Activated naive CD4-positive, alpha-beta T cell treated with anti-CD3 and anti-CD28 coated beads for 36 hours (primary cell): ENCODE measurements at regions not wholly inside any gene's neighbourhood (a gene's known extent, or its start where the extent isn't known, plus 50 kb on each side); places are given as distances from the start of the nearest gene placed in this dataset.
"Not testable (repeated sequence)": the region's sequence is repeated elsewhere in the genome, so short reads cannot be mapped to it uniquely, and the experiment has no call there.

Experiments used
- CTCF ChIA-PET: fragments of 350-600 bp; sonication (Branson Sonifier 250); formaldehyde crosslinking; loops from one replicate; lab custom pipeline; 2021; ENCODE audit warnings: antibody characterized with exemption; lab: Charles Lee
- DNase-seq: peaks from one replicate; pipeline ENCODE4 v3.0.0-alpha.2; 2020
- H3K27ac Mint-ChIP-seq: one replicate; pipeline ENCODE4 v1.8.0; 2021; ENCODE audit warnings: mild to moderate bottlenecking, mixed read lengths
- H3K27me3 Mint-ChIP-seq: one replicate; pipeline ENCODE4 v1.8.0; 2021; ENCODE audit warnings: low read depth, mixed read lengths
- H3K36me3 Mint-ChIP-seq: one replicate; pipeline ENCODE4 v1.8.0; 2021; ENCODE audit warnings: low read depth, mixed read lengths
- H3K4me1 Mint-ChIP-seq: one replicate; pipeline ENCODE4 v1.8.0; 2021; ENCODE audit warnings: low read depth, mixed read lengths
- H3K4me3 Mint-ChIP-seq: one replicate; pipeline ENCODE4 v1.8.0; 2021; ENCODE audit warnings: mild to moderate bottlenecking, moderate library complexity, mixed read lengths
- H3K9me3 Mint-ChIP-seq: one replicate; pipeline ENCODE4 v1.8.0; 2021; ENCODE audit warnings: mixed read lengths
- intact Hi-C: fragments of 100-400 bp; cut with micrococcal nuclease; formaldehyde crosslinking; loops from one replicate; pipeline ENCODE4 v1.15.1; 2023

DNA sequence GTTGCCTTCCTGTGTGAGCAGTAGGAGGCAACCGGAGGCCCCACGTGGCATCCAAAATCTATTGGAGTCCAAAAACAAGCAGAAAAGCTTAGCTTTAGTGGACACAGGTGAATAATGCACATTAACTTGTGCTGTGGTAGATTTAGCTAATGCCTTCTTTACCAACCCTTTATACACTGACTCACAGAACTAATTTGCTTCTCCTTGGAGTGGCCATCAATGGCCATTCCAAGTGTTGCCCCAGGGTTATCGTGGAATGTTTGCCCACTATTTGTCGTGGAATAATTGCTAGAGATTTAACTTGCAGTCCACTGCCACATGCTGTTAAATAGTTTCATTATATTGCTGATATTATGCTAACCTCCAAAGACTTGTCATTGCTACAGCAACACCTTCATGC, 729.1 kb downstream of the STPG2 start:
- CTCF ChIA-PET: no interaction called here
- peaks cover 11% of the 10 kb centered on the region for H3K9me3 Mint-ChIP-seq
- no peaks in the 10 kb centered on the region for H3K4me1 Mint-ChIP-seq
- no peaks in the 10 kb centered on the region for H3K36me3 Mint-ChIP-seq
- no peak overlapping the region for H3K27ac Mint-ChIP-seq
- H3K4me3 Mint-ChIP-seq: no peak overlapping the region
- intact Hi-C loops: no loop called here
- H3K27me3 Mint-ChIP-seq: no peaks in the 10 kb centered on the region
- no peak for DNase-seq

DNA sequence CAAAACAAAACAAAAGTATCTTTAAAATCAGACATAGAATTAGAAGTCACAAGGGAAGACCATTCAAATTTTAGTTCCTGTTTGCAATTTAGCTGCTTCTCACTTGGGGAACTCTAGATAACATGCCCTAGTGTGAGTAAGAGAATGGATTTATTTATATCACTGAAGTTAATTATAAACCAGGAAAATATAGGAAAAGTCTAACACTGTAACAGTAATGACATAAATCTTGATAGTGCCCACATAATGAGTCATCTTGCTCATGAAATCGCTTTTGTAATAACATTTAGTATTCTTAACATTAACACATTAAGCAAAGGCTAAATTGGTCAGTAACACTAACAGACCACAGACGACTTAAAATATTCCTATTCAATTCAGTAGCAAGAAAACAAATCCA, 710.7 kb downstream of the STPG2 start:
- peaks cover 18% of the 10 kb centered on the region for H3K9me3 Mint-ChIP-seq
- H3K36me3 Mint-ChIP-seq: peaks cover 2% of the 10 kb centered on the region
- CTCF ChIA-PET: no interaction called here
- intact Hi-C loops: no loop called here
- H3K4me3 Mint-ChIP-seq: no peak overlapping the region
- no peak overlapping the region for H3K27ac Mint-ChIP-seq
- no peak for DNase-seq
- no peaks in the 10 kb centered on the region for H3K4me1 Mint-ChIP-seq
- H3K27me3 Mint-ChIP-seq: no peaks in the 10 kb centered on the region

DNA sequence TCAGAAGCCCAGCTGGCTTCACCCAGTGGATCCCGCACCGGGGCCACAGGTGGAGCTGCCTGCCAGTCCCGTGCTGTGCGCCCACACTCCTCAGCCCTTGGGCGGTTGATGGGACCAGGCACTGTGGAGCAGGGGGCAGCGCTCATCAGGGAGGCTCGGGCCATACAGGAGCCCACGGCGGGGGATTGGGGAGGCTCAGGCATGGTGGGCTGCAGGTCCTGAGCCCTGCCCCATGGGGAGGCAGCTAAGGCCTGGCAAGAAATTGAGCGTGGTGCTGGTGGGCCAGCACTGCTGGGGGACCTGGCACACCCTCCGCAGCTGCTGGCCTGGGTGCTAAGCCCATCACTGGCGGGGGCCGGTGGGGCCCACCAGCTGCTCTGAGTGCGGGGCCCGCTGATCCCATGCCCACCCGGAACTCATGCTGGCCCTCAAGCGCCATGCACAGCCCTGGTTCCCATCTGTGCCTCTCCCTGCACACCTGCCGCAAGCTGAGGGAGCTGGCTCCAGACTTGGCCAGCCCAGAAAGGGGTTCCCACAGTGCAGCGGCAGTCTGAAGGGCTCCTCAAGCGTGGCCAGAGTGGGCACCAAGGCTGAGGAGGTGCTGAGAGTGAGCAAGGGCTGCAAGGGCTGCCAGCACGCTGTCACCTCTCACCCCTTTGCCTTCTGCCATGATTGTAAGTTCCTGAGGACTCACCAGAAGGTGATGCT, 705.1 kb downstream of the STPG2 start:
- H3K27me3 Mint-ChIP-seq, H3K36me3 Mint-ChIP-seq, CTCF ChIA-PET, intact Hi-C loops, H3K4me1 Mint-ChIP-seq, DNase-seq, H3K4me3 Mint-ChIP-seq, H3K27ac Mint-ChIP-seq: not testable (repeated sequence)
- peaks cover 15% of the 10 kb centered on the region for H3K9me3 Mint-ChIP-seq

DNA sequence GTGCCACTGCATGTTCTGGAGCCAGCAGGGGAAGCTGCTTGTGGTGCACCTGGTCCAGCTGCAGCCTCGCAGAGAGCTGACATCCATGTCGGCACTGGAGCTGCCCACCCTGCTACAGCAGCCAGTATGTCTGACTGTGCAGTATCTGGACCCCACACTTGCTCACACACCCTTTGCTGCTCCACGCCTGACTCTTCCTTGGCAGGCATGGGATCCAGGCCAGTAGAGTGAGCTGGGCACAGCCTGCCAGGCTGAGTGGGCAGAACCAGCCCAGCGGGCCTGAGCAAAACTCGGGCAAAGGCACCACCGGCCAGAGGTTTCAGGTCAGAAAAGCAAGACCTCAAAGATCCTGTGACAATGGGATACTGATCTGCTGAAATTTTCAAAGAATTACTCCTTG, 690.1 kb downstream of the STPG2 start:
- CTCF ChIA-PET: interaction anchor here (0.6 kb wide), 1 partner anchor 506 kb away, joined by 4 read pairs; no protein-coding TSS in a partner anchor
- H3K27ac Mint-ChIP-seq: no peak overlapping the region
- no peak for DNase-seq
- no peaks in the 10 kb centered on the region for H3K27me3 Mint-ChIP-seq
- peaks cover 6% of the 10 kb centered on the region for H3K9me3 Mint-ChIP-seq
- H3K36me3 Mint-ChIP-seq: no peaks in the 10 kb centered on the region
- H3K4me1 Mint-ChIP-seq: no peaks in the 10 kb centered on the region
- intact Hi-C loops: no loop called here
- no peak overlapping the region for H3K4me3 Mint-ChIP-seq

DNA sequence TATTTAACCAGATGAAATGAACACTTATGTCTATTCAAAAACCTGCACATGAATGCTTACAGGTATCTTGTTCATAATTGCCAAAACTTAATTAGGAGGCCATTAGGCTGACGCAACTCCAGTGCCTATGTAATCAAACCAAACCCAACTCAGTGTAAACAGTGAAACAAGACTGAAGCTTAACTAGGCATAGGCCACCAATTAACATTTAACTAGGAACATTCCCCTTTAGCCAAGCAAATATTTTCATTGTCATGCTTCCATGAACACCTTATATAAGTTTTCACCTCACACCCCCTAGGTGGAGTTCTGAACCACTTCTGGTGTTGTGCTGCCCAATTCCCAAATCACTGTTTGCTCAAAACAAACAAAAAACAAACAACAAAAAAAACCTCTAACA, 686.0 kb downstream of the STPG2 start:
- intact Hi-C loops: no loop called here
- peaks cover 7% of the 10 kb centered on the region for H3K9me3 Mint-ChIP-seq

DNA sequence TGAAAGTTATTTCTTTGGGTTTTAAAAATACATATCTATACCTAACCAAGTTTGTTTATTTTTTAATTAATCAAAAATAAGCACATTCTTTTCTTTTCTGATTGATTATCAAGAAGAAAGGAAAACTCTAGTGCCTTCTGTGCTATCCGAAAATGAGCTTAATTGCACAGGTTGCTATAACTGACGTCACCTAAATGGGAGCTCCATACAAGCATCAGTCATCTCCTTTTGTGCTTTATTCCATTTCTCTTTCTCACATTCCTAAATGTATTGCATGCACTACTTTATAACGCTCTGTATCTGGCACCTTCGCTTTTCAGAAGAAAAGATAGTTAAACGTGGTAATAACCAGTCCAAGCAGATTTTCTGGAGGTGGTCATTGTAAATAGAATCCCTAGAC, 675.0 kb downstream of the STPG2 start:
- Mint-ChIP-seq H3K4me3 (no peak overlapping the region), H3K4me1 (no peaks in the 10 kb centered on the region), H3K27ac (no peak overlapping the region), H3K27me3 (no peaks in the 10 kb centered on the region), H3K36me3 (no peaks in the 10 kb centered on the region), H3K9me3 (peaks cover 6% of the 10 kb centered on the region)
- intact Hi-C loops: no loop called here
- CTCF ChIA-PET: no interaction called here
- no peak for DNase-seq

More for the DNA sequence above, 686.0 kb downstream of the STPG2 start:
- DNase-seq: no peak
- H3K36me3 Mint-ChIP-seq: no peaks in the 10 kb centered on the region
- H3K27ac Mint-ChIP-seq: no peak overlapping the region
- CTCF ChIA-PET: no interaction called here
- H3K4me1 Mint-ChIP-seq: no peaks in the 10 kb centered on the region
- H3K4me3 Mint-ChIP-seq: no peak overlapping the region
- H3K27me3 Mint-ChIP-seq: no peaks in the 10 kb centered on the region

DNA sequence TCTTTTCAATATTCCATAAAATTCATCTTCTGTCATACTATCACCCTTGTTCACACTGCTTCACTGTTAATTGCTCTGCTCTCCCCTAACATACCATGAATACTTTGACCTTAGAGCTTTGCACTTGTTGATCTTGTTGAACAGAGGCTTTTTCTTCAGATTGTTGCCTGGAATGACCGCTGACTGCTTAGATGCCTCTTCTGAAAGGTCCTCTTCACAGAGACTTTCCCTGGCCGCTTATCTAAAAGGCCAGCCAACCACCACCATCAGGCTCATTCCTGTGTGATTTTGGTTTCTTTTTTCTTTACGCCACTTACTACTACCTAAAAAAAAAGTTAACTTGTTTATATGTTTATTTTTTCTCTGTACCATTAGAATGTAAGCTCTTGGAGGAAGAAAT, 667.7 kb downstream of the STPG2 start:
- CTCF ChIA-PET: no interaction called here
- no peaks in the 10 kb centered on the region for H3K4me1 Mint-ChIP-seq
- H3K36me3 Mint-ChIP-seq: no peaks in the 10 kb centered on the region
- no peak overlapping the region for H3K27ac Mint-ChIP-seq
- intact Hi-C loops: no loop called here
- H3K27me3 Mint-ChIP-seq: no peaks in the 10 kb centered on the region
- H3K9me3 Mint-ChIP-seq: peaks cover 10% of the 10 kb centered on the region
- no peak overlapping the region for H3K4me3 Mint-ChIP-seq
- DNase-seq: no peak

DNA sequence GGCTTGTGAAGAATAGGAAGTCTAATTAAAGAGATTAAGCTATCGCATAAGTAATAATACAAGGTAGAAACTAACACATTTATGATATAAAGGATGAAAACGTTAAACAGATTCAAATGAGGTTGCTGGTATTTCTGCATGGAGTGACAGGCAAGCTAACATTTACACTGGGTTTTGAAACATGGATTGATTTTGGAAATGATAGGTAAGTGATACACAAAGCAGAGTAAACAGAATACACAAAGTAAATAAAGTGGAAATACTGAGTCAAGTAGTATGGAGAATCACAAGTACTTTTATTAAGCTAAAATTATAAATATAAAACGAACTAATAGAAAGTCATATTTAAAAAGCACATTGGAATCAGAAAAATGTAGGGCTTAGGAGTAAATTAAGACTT, 665.3 kb downstream of the STPG2 start:
- intact Hi-C loops: no loop called here
- Mint-ChIP-seq H3K27me3 (no peaks in the 10 kb centered on the region), H3K4me1 (no peaks in the 10 kb centered on the region), H3K27ac (no peak overlapping the region), H3K9me3 (peaks cover 6% of the 10 kb centered on the region), H3K36me3 (no peaks in the 10 kb centered on the region), H3K4me3 (no peak overlapping the region)
- no peak for DNase-seq
- CTCF ChIA-PET: no interaction called here

DNA sequence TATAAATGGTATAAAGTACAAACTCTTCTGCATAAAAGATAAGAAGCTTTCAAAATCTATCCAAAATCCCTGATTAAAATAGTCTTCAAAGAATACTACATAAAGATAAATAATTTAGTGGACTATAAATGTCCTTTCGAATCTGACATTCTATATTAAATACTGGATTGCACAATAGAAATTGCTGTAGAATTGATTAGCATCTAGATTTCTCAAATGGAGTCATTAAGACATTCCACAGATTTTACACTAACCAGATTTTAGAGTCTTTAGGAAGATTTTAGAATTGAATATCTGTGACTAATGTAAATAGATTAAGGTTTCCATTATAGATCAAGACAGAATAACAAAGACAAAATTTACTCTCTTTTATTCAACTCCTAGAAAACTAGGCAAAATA, 663.9 kb downstream of the STPG2 start:
- no peaks in the 10 kb centered on the region for H3K4me1 Mint-ChIP-seq
- no peak overlapping the region for H3K4me3 Mint-ChIP-seq
- H3K27ac Mint-ChIP-seq: no peak overlapping the region
- intact Hi-C loops: no loop called here
- CTCF ChIA-PET: no interaction called here
- no peak for DNase-seq
- no peaks in the 10 kb centered on the region for H3K27me3 Mint-ChIP-seq
- H3K9me3 Mint-ChIP-seq: peaks cover 8% of the 10 kb centered on the region
- no peaks in the 10 kb centered on the region for H3K36me3 Mint-ChIP-seq

DNA sequence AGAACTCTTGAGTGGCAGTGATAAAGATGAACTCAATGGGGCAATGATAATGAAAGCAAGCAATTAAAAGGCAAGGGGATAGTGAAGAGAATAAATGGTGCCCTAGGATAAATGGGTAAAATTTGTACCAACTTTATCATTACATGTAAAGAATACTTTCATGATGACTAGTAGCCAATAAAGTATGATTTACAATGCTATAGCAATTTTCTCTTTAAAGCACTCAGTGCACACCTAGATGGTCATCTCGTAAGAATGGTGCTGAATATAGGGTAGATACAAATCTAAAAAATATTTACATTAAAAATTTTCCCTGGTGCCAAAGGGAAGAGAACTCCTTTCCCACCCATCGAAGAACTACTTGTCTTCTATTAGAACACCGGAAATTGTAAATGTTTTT, 651.4 kb downstream of the STPG2 start:
- H3K9me3 Mint-ChIP-seq: peaks cover 4% of the 10 kb centered on the region
- no peaks in the 10 kb centered on the region for H3K36me3 Mint-ChIP-seq
- intact Hi-C loops: no loop called here
- no peak overlapping the region for H3K27ac Mint-ChIP-seq
- no peaks in the 10 kb centered on the region for H3K27me3 Mint-ChIP-seq
- H3K4me3 Mint-ChIP-seq: no peak overlapping the region
- no peak for DNase-seq
- no peaks in the 10 kb centered on the region for H3K4me1 Mint-ChIP-seq
- CTCF ChIA-PET: no interaction called here

DNA sequence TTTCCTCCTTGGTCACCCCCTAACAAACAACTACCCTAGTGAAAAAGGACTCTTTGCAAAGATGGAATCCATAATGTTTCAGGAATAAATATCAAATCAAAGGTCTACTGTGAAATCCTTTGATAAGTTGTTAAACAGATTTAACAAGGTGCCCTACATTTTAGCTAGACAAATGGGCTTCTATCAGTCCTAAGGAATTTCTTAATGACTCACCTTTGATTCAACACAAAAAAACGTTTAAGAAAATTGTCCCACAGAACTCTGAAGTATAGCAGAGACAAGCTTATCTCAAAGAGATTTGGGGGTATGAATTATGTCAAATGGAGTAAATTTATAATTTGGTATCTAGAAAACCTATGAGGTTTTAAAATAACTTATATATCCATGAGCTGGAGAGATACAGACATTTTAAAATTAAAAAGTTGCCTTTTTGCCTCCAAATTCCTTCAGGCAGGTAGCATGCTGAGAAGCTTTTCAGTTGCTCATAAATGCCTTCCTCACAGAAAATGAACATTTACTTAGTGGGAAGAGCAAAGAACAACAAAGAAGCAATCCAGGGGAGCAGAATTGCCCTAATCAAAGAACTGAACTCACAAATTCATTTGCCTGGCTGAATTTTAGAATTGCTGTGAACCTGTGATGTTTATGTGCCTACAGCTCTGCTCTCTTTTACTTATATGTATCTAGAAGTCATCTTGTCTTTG, 649.3 kb downstream of the STPG2 start:
- DNase-seq: no peak
- CTCF ChIA-PET: interaction anchor here (0.6 kb wide), 1 partner anchor 18 kb away, joined by 4 read pairs; no protein-coding TSS in a partner anchor
- Mint-ChIP-seq H3K27ac (no peak overlapping the region), H3K4me1 (no peaks in the 10 kb centered on the region), H3K9me3 (peaks cover 4% of the 10 kb centered on the region), H3K4me3 (no peak overlapping the region), H3K27me3 (no peaks in the 10 kb centered on the region), H3K36me3 (no peaks in the 10 kb centered on the region)
- intact Hi-C loops: no loop called here

DNA sequence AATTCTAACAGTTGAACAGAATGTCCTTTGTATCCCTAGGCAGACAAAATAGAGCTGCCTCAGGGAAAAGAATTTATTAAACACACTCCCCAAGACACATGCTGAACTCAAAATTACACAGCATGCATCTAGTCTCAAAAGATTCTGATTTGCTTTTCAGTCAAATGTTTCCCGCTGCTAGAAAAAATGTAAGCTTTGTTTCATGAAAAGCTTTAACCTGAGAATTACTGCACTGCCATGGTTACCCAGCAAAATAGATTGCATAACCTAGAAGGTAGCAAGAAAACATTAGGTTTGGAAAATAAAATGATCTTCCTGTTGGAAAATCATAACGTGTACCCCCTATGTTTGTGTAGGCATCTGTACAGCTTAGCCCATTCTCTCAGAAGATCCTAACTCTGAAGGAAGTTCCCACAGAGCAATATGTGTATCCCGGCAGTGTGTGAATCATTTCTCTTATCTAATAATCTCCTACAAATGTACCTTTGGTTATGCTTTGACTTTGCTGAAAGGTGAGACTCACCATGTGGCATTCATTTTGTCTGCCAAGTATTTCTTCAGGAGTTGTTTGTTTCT, 646.9 kb downstream of the STPG2 start:
- Mint-ChIP-seq H3K4me1 (no peaks in the 10 kb centered on the region), H3K4me3 (no peak overlapping the region), H3K36me3 (no peaks in the 10 kb centered on the region), H3K9me3 (no peaks in the 10 kb centered on the region), H3K27me3 (no peaks in the 10 kb centered on the region), H3K27ac (no peak overlapping the region)
- intact Hi-C loops: no loop called here
- CTCF ChIA-PET: no interaction called here
- DNase-seq: no peak

DNA sequence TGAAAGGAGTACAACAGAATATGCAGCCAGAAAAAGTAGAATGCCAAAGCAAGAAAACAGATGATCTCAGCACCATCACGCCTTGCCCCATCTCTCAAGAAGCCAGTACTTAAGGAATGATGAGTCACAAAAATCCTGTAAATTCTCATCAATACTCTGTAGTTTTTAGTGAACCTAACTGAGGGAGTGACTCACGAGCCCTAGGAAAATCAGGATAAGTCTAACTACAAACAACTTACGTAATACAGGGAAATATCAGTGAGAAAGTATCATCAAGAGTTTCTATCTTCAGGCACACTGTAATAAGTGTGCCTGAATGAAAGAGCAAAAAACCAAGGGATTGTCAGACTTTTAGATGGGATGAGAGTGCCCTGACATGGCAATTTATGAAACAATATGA, 644.4 kb downstream of the STPG2 start:
- Mint-ChIP-seq H3K36me3 (no peaks in the 10 kb centered on the region), H3K4me3 (no peak overlapping the region), H3K27ac (no peak overlapping the region), H3K27me3 (no peaks in the 10 kb centered on the region), H3K4me1 (no peaks in the 10 kb centered on the region), H3K9me3 (no peaks in the 10 kb centered on the region)
- CTCF ChIA-PET: no interaction called here
- DNase-seq: no peak
- intact Hi-C loops: no loop called here
